ENCODE measurements at regions not wholly inside any gene's neighbourhood (a gene's known extent, or its start where the extent isn't known, plus 50 kb on each side); places are given as distances from the start of the nearest gene placed in this dataset.

DNA sequence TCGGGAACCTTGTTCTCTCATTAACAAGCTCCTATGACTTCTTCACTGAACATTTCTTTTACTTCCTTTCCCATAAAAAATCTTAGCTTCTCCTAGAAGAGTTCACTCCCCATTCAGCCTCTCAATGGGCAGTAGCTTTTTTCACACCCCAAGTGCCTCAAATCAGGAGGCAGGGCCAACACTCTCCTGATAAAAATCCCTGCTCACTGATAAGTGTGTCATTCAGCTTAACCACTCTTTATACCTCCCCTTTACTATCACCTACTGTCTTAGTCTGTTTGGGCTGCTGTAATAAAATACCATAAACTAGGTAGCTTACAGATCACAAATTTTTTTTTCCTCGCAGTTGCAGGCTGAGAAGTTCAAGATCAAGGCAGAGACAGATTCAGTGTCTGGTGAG, 400.4 kb downstream of the WDR72 start:
- TF ChIP-seq, protein P1, sequence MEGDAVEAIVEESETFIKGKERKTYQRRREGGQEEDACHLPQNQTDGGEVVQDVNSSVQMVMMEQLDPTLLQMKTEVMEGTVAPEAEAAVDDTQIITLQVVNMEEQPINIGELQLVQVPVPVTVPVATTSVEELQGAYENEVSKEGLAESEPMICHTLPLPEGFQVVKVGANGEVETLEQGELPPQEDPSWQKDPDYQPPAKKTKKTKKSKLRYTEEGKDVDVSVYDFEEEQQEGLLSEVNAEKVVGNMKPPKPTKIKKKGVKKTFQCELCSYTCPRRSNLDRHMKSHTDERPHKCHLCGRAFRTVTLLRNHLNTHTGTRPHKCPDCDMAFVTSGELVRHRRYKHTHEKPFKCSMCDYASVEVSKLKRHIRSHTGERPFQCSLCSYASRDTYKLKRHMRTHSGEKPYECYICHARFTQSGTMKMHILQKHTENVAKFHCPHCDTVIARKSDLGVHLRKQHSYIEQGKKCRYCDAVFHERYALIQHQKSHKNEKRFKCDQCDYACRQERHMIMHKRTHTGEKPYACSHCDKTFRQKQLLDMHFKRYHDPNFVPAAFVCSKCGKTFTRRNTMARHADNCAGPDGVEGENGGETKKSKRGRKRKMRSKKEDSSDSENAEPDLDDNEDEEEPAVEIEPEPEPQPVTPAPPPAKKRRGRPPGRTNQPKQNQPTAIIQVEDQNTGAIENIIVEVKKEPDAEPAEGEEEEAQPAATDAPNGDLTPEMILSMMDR (IDR thresholded peaks at IDR 0.05), result no peak
- TF ChIP-seq EP300 (IDR thresholded peaks at IDR 0.05) (no peak), POLR2A (IDR thresholded peaks at IDR 0.05) (no peak)
